H1 (cell line): ENCODE measurements at regions not wholly inside any gene's neighbourhood (a gene's known extent, or its start where the extent isn't known, plus 50 kb on each side); places are given as distances from the start of the nearest gene placed in this dataset.

ENCODE experiments used
- CTCF ChIA-PET: fragments of 300-600 bp; sonication (Branson Sonifier 250); formaldehyde crosslinking; loops from one replicate; lab custom pipeline; 2021; ENCODE audit not compliant: partially characterized antibody; lab: Charles Lee
- POLR2A ChIA-PET: fragments of 300-600 bp; sonication (Branson Sonifier 250); formaldehyde crosslinking; loops from one replicate; lab custom pipeline; 2021; ENCODE audit warnings: inconsistent platforms; ENCODE audit not compliant: partially characterized antibody; lab: Charles Lee
- DNase-seq, 2 experiments: peaks; one replicate each; pipeline versions ENCODE4 v3.0.0 to v3.0.0-alpha.2; 2010 to 2022; ENCODE audit warnings: low spot score in 2 of 2, low read depth in 1 of 2, mixed read lengths in 1 of 2
- FAIRE-seq: peaks from 2 replicates; lab custom pipeline; 2011; peaks lifted over from hg19 to GRCh38; lab: Jason Lieb, UNC
- H2AFZ ChIP-seq: 2 replicates; pipeline ENCODE4 v1.8.1; 2012; ENCODE audit warnings: low read length, inconsistent platforms
- H2AK5ac ChIP-seq: 2 replicates; pipeline ENCODE4 v1.6.1; 2013; ENCODE audit warnings: low read depth, low read length
- H2BK120ac ChIP-seq: replicated peaks from 2 replicates; pipeline ENCODE3; 2013; ENCODE audit warnings: low read depth, low read length, inconsistent platforms
- H2BK12ac ChIP-seq: 2 replicates; pipeline ENCODE4 v1.6.1; 2013; ENCODE audit warnings: low read depth, low read length
- H2BK15ac ChIP-seq: 2 replicates; pipeline ENCODE4 v1.6.1; 2013; ENCODE audit warnings: low read length
- H2BK20ac ChIP-seq: 2 replicates; pipeline ENCODE4 v1.6.1; 2013; ENCODE audit warnings: low read length
- H2BK5ac ChIP-seq: 2 replicates; pipeline ENCODE4 v1.6.1; 2013; ENCODE audit warnings: low read depth, low read length
- H3K14ac ChIP-seq: 2 replicates; pipeline ENCODE4 v1.6.1; 2013; ENCODE audit warnings: inconsistent platforms; ENCODE audit not compliant: insufficient read length
- H3K18ac ChIP-seq: 2 replicates; pipeline ENCODE4 v1.6.1; 2013; ENCODE audit warnings: low read length; ENCODE audit errors: extremely low read depth
- H3K23ac ChIP-seq: 2 replicates; pipeline ENCODE4 v1.6.1; 2013; ENCODE audit warnings: inconsistent platforms; ENCODE audit not compliant: insufficient read length
- H3K23me2 ChIP-seq: 2 replicates; pipeline ENCODE4 v1.6.1; 2013; ENCODE audit warnings: low read depth, low read length
- H3K27ac ChIP-seq: 2 replicates; pipeline ENCODE4 v1.6.1; 2011; ENCODE audit warnings: low read depth, low read length, inconsistent platforms
- H3K27me3 ChIP-seq, 4 experiments: replicated peaks in 1 of 4; 1 replicate in 1 of 4; 2 replicates in 3 of 4; pipeline versions ENCODE4 v1.6.1 to v1.8.1; 2011 to 2013; ENCODE audit warnings: low read length in 3 of 4, mild to moderate bottlenecking in 3 of 4, inconsistent platforms in 2 of 4, mixed read lengths in 2 of 4, moderate library complexity in 1 of 4; ENCODE audit not compliant: control insufficient read depth in 3 of 4, insufficient read depth in 3 of 4; ENCODE audit errors: extremely low read depth in 1 of 4
- H3K36me3 ChIP-seq, 4 experiments: 2 replicates each; pipeline versions ENCODE4 v1.6.1 to v1.8.1; 2011 to 2013; ENCODE audit warnings: mild to moderate bottlenecking in 4 of 4, low read length in 3 of 4, moderate library complexity in 2 of 4, control low read depth in 1 of 4, inconsistent platforms in 1 of 4; ENCODE audit not compliant: insufficient read depth in 4 of 4, control insufficient read depth in 2 of 4
- H3K4ac ChIP-seq: replicated peaks from 2 replicates; pipeline ENCODE3; 2013; ENCODE audit warnings: low read length, low read depth, mixed read lengths, inconsistent platforms; ENCODE audit not compliant: insufficient read length
- H3K4me1 ChIP-seq, 4 experiments: replicated peaks in 1 of 4; 1 replicate in 1 of 4; 2 replicates in 3 of 4; pipeline versions ENCODE4 v1.6.1 to v1.8.1; 2011 to 2013; ENCODE audit warnings: low read length in 3 of 4, inconsistent platforms in 2 of 4, mixed read lengths in 1 of 4; ENCODE audit not compliant: insufficient read depth in 4 of 4, control insufficient read depth in 3 of 4
- H3K4me2 ChIP-seq, 2 experiments: 2 replicates each; pipeline versions ENCODE4 v1.6.1 to v1.8.1; 2011 to 2013; ENCODE audit warnings: low read depth in 2 of 2, low read length in 2 of 2, control low read depth in 1 of 2, inconsistent platforms in 1 of 2, mild to moderate bottlenecking in 1 of 2; ENCODE audit not compliant: insufficient read depth in 1 of 2
- H3K4me3 ChIP-seq, 4 experiments: fragments of 200-600, 300-600 bp in 1 of 4; sonication (generic), shearing (Covaris generic), sonication (Bioruptor Twin) in 1 of 4; 2 replicates each; pipeline versions ENCODE4 v1.5.1 to v1.8.1; 2011 to 2016; ENCODE audit warnings: low read length in 4 of 4, low read depth in 3 of 4, control low read depth in 2 of 4, inconsistent platforms in 2 of 4, mild to moderate bottlenecking in 2 of 4, mixed read lengths in 1 of 4, moderate library complexity in 1 of 4; ENCODE audit not compliant: insufficient read depth in 2 of 4; ENCODE audit errors: extremely low read depth in 1 of 4
- H3K56ac ChIP-seq: replicated peaks from 2 replicates; pipeline ENCODE3; 2013; ENCODE audit warnings: low read depth, mild to moderate bottlenecking, mixed read lengths, low read length, inconsistent platforms; ENCODE audit not compliant: insufficient read length
- H3K79me1 ChIP-seq: 2 replicates; pipeline ENCODE4 v1.6.1; 2013; ENCODE audit warnings: low read depth, low read length, control low read depth
- H3K79me2 ChIP-seq, 2 experiments: 2 replicates each; pipeline versions ENCODE4 v1.6.1 to v1.8.1; 2012 to 2013; ENCODE audit warnings: low read length in 2 of 2, mild to moderate bottlenecking in 2 of 2, inconsistent platforms in 1 of 2; ENCODE audit not compliant: insufficient read depth in 2 of 2, control insufficient read depth in 1 of 2
- H3K9ac ChIP-seq, 4 experiments: replicated peaks in 1 of 4; 1 replicate in 1 of 4; 2 replicates in 3 of 4; pipeline versions ENCODE4 v1.6.1 to v1.8.1; 2011 to 2013; ENCODE audit warnings: low read depth in 3 of 4, low read length in 3 of 4, control low read depth in 2 of 4, mild to moderate bottlenecking in 2 of 4, moderate library complexity in 2 of 4, inconsistent platforms in 1 of 4; ENCODE audit errors: extremely low read depth in 1 of 4
- H3K9me3 ChIP-seq, 2 experiments: 2 replicates each; pipeline versions ENCODE4 v1.6.1 to v1.8.1; 2012 to 2013; ENCODE audit warnings: mild to moderate bottlenecking in 2 of 2, moderate library complexity in 2 of 2, control low read depth in 1 of 2, inconsistent platforms in 1 of 2, low read depth in 1 of 2, low read length in 1 of 2, mixed read lengths in 1 of 2; ENCODE audit not compliant: insufficient read depth in 2 of 2
- H4K20me1 ChIP-seq, 2 experiments: replicated peaks in 1 of 2; 2 replicates each; pipeline versions ENCODE3 to v1.8.1; 2011 to 2013; ENCODE audit warnings: inconsistent platforms in 2 of 2, low read length in 2 of 2, mild to moderate bottlenecking in 1 of 2; ENCODE audit not compliant: insufficient read depth in 2 of 2, control insufficient read depth in 1 of 2
- H4K5ac ChIP-seq: 2 replicates; pipeline ENCODE4 v1.6.1; 2013; ENCODE audit warnings: low read length, low read depth, mixed read lengths, inconsistent platforms; ENCODE audit not compliant: insufficient read length
- H4K8ac ChIP-seq: 2 replicates; pipeline ENCODE4 v1.8.0; 2013; ENCODE audit warnings: mild to moderate bottlenecking, moderate library complexity, low read length, inconsistent platforms; ENCODE audit not compliant: insufficient read depth; ENCODE audit errors: extremely low read depth
- H4K91ac ChIP-seq: replicated peaks from 2 replicates; pipeline ENCODE3; 2013; ENCODE audit warnings: low read length, mixed read lengths, inconsistent platforms; ENCODE audit not compliant: insufficient read length
- ASH2L ChIP-seq: fragments of 200-600, 300-600 bp; sonication (generic); IDR thresholded peaks from one replicate; pipeline ENCODE4 v1.7.1; 2017; ENCODE audit warnings: low read length
- CREB1 ChIP-seq: IDR thresholded peaks from 2 replicates; pipeline ENCODE4 v1.6.1; 2012; ENCODE audit warnings: inconsistent platforms
- CTCF ChIP-seq, 3 experiments: IDR thresholded peaks; 1 replicate in 2 of 3; 2 replicates in 1 of 3; pipeline versions ENCODE4 v1.5.1 to v1.6.1; 2011; ENCODE audit warnings: low read length in 3 of 3, mild to moderate bottlenecking in 3 of 3, inconsistent platforms in 2 of 3, low read depth in 1 of 3, moderate library complexity in 1 of 3; ENCODE audit not compliant: insufficient read depth in 1 of 3; ENCODE audit errors: control extremely low read depth in 1 of 3
- EGR1 ChIP-seq: IDR thresholded peaks from 2 replicates; pipeline ENCODE4 v1.6.1; 2011; ENCODE audit warnings: low read depth, low read length, borderline replicate concordance
- HDAC2 ChIP-seq, 2 experiments: fragments of 300-600 bp in 1 of 2; sonication (generic) in 1 of 2; IDR thresholded peaks; 2 replicates each; pipeline ENCODE4 v1.6.1; 2011 to 2012; ENCODE audit warnings: low read depth in 2 of 2, low read length in 2 of 2, mild to moderate bottlenecking in 2 of 2, moderate library complexity in 2 of 2, borderline replicate concordance in 1 of 2, inconsistent platforms in 1 of 2
- KDM1A ChIP-seq: fragments of 200-600, 300-600 bp; sonication (generic); IDR thresholded peaks from 2 replicates; pipeline ENCODE4 v1.7.1; 2016; ENCODE audit warnings: mild to moderate bottlenecking, low read length, borderline replicate concordance
- KDM4A ChIP-seq: IDR thresholded peaks from one replicate; pipeline ENCODE4 v1.7.1; 2012; ENCODE audit warnings: low read depth, mild to moderate bottlenecking, moderate library complexity, low read length, inconsistent platforms; ENCODE audit not compliant: severe bottlenecking
- KDM5A ChIP-seq: fragments of 200-600 bp; IDR thresholded peaks from 2 replicates; pipeline ENCODE4 v1.7.1; 2012; ENCODE audit warnings: mild to moderate bottlenecking, low read length, inconsistent platforms, mixed read lengths
- MAFK ChIP-seq: IDR thresholded peaks from 2 replicates; pipeline ENCODE4 v1.6.1; 2012; ENCODE audit warnings: low read depth, mild to moderate bottlenecking, improper control_type of control experiment, low read length
- RAD21 ChIP-seq, 2 experiments: IDR thresholded peaks in 1 of 2; conservative IDR thresholded peaks in 1 of 2; 2 replicates each; pipeline ENCODE4 v1.6.1; 2011; ENCODE audit warnings: low read depth in 2 of 2, low read length in 2 of 2, improper control_type of control experiment in 1 of 2, inconsistent platforms in 1 of 2, mild to moderate bottlenecking in 1 of 2, moderate library complexity in 1 of 2
- SIN3A ChIP-seq, 2 experiments: IDR thresholded peaks in 1 of 2; conservative IDR thresholded peaks in 1 of 2; 2 replicates each; pipeline ENCODE4 v1.6.1; 2011 to 2012; ENCODE audit warnings: low read length in 2 of 2, improper control_type of control experiment in 1 of 2, low read depth in 1 of 2, mild to moderate bottlenecking in 1 of 2
- YY1 ChIP-seq: IDR thresholded peaks from 2 replicates; pipeline ENCODE4 v1.6.1; 2011; ENCODE audit warnings: low read depth, mild to moderate bottlenecking, low read length
- WGBS, 2 experiments: shearing (Covaris generic) in 1 of 2; methylation state at CpG; one replicate each; pipeline versions ENCODE4 v1.1.6 to v1.1.7; 2013 to 2015; ENCODE audit warnings: low lambda C conversion rate in 2 of 2, mixed read lengths in 2 of 2, inconsistent platforms in 1 of 2, low coverage in 1 of 2, missing lambda C conversion rate in 1 of 2; ENCODE audit not compliant: insufficient replicate concordance in 2 of 2, insufficient coverage in 1 of 2, insufficient read length in 1 of 2; ENCODE audit errors: extremely low coverage in 1 of 2, missing lambda C conversion rate in 1 of 2; 5-methylcytosine and 5-hydroxymethylcytosine counted together

- Histone ChIP-seq H3K4ac (no peak overlapping the region), H3K14ac (no peak overlapping the region), H3K79me2 (no peaks in the 10 kb centered on the region), H3K18ac (no peak overlapping the region), H3K79me1 (no peaks in the 10 kb centered on the region), H3K4me2 (no peak overlapping the region), H3K27ac (no peak overlapping the region), H4K91ac (no peak overlapping the region), H3K23me2 (no peaks in the 10 kb centered on the region), H2BK15ac (no peak overlapping the region), H3K23ac (no peak overlapping the region), H2AK5ac (no peak overlapping the region), H3K9me3 (no peaks in the 10 kb centered on the region), H3K27me3 (no peaks in the 10 kb centered on the region), H4K8ac (no peak overlapping the region), H3K9ac (no peak overlapping the region), H3K4me1 (no peaks in the 10 kb centered on the region; a peak in 1 of 7 replicates), H2BK12ac (no peak overlapping the region), H2AFZ (no peak overlapping the region), H2BK20ac (no peak overlapping the region), H4K20me1 (no peaks in the 10 kb centered on the region), H2BK120ac (no peak overlapping the region), H4K5ac (no peak overlapping the region), H3K36me3 (no peaks in the 10 kb centered on the region), H3K4me3 (no peak overlapping the region), H2BK5ac (no peak overlapping the region), H3K56ac (no peak overlapping the region)
- WGBS, 2 experiments = 76% methylated on average over 1 of the region's 1 CpG; no CpG with 5 or more reads in 1 of the 2 experiments
- POLR2A ChIA-PET = no interaction called here
- DNase-seq = no peak
- CTCF ChIA-PET = no interaction called here
- FAIRE-seq = no peak
- TF ChIP-seq HDAC2 (IDR thresholded peaks at IDR 0.05; ENCODE audit: borderline replicate concordance in 1 of 2, low read depth in 2 of 2, low read length in 2 of 2) = no peak
- TF ChIP-seq YY1 = no peak
- TF ChIP-seq KDM4A = no peak
- no peak for TF ChIP-seq CTCF (IDR thresholded peaks at IDR 0.05; ENCODE audit: control extremely low read depth in 1 of 3, insufficient read depth in 1 of 3, low read depth in 1 of 3, low read length in 3 of 3)
- TF ChIP-seq KDM5A = no peak
- TF ChIP-seq MAFK = no peak
- no peak for TF ChIP-seq KDM1A
- no peak for TF ChIP-seq CREB1
- no peak for TF ChIP-seq ASH2L
- TF ChIP-seq EGR1 = no peak
- TF ChIP-seq RAD21 (IDR thresholded peaks at IDR 0.05 in 1 of 2, conservative IDR thresholded peaks at IDR 0.05 in 1 of 2; ENCODE audit: low read depth in 2 of 2, low read length in 2 of 2) = no peak
- no peak for TF ChIP-seq SIN3A (conservative IDR thresholded peaks at IDR 0.05 in 1 of 2, IDR thresholded peaks at IDR 0.05 in 1 of 2; ENCODE audit: low read depth in 1 of 2, low read length in 2 of 2)
These were observed 233.5 kb downstream of the MRPS30 start for GRCh38 chr5:45042283-45042682.
